ENCODE measurements at regions not wholly inside any gene's neighbourhood (a gene's known extent, or its start where the extent isn't known, plus 50 kb on each side); places are given as distances from the start of the nearest gene placed in this dataset.
"Not testable (repeated sequence)": the region's sequence is repeated elsewhere in the genome, so short reads cannot be mapped to it uniquely, and the experiment has no call there.

GRCh38 chr7:96558530-96558929 lies 151.1 kb downstream of the SEM1 start:
- POLR2A ChIA-PET, result no interaction called here
- DNase-seq (ENCODE audit: extremely low spot score), result no peak
- no peak for TF ChIP-seq BHLHE40 (IDR thresholded peaks at IDR 0.05; ENCODE audit: borderline replicate concordance)
- no peak for TF ChIP-seq LEF1 (IDR thresholded peaks at IDR 0.05; ENCODE audit: borderline replicate concordance)
- no peak for TF ChIP-seq FOXK2 (IDR thresholded peaks at IDR 0.05)
- no peak for TF ChIP-seq NFRKB (IDR thresholded peaks at IDR 0.05)
- no peak for TF ChIP-seq SUZ12 (IDR thresholded peaks at IDR 0.05)
- TF ChIP-seq PKNOX1 (IDR thresholded peaks at IDR 0.05), result no peak
- no peak for TF ChIP-seq FOXA1 (IDR thresholded peaks at IDR 0.05)
- no peak for TF ChIP-seq TARDBP (IDR thresholded peaks at IDR 0.05)
- no peak for TF ChIP-seq FOXM1 (IDR thresholded peaks at IDR 0.05; ENCODE audit: borderline replicate concordance)
- no peak for TF ChIP-seq ELF4 (IDR thresholded peaks at IDR 0.05)
- no peak for TF ChIP-seq ZNF384 (IDR thresholded peaks at IDR 0.05)
- CTCF ChIA-PET, result no interaction called here

- no peak for DNase-seq (ENCODE audit: extremely low spot score)
- no peak for TF ChIP-seq SUZ12 (IDR thresholded peaks at IDR 0.05)
- no peak for TF ChIP-seq TARDBP (IDR thresholded peaks at IDR 0.05)
- no peak for TF ChIP-seq FOXK2 (IDR thresholded peaks at IDR 0.05)
- no peak for TF ChIP-seq NFRKB (IDR thresholded peaks at IDR 0.05)
- no peak for TF ChIP-seq FOXM1 (IDR thresholded peaks at IDR 0.05; ENCODE audit: borderline replicate concordance)
- no peak for TF ChIP-seq ARNT (IDR thresholded peaks at IDR 0.05)
- ChIA-PET CTCF (interaction anchor here (0.6 kb wide), 1 partner anchor 455 kb away, joined by 4 read pairs; no protein-coding TSS in a partner anchor), POLR2A (no interaction called here)
Measured at GRCh38 chr7:96558093-96558492, 151.6 kb downstream of the SEM1 start.

- POLR2A ChIA-PET; DNase-seq (ENCODE audit: extremely low spot score): not testable (repeated sequence)
- CTCF ChIA-PET, result interaction anchor here (0.6 kb wide), 1 partner anchor 455 kb away, joined by 4 read pairs; no protein-coding TSS in a partner anchor
Measured at GRCh38 chr7:96557598-96557997, 152.0 kb downstream of the SEM1 start.

- ChIA-PET POLR2A (no interaction called here), CTCF (interaction anchor here (0.6 kb wide), 1 partner anchor 123 kb away, joined by 3 read pairs; no protein-coding TSS in a partner anchor)
- DNase-seq (ENCODE audit: extremely low spot score), result no peak
Measured at GRCh38 chr7:96548664-96549063, 161.0 kb downstream of the SEM1 start.

GRCh38 chr7:96547371-96547811 lies 162.3 kb downstream of the SEM1 start:
- CTCF ChIA-PET, result no interaction called here
- POLR2A ChIA-PET, result no interaction called here
- no peak for TF ChIP-seq NFRKB (IDR thresholded peaks at IDR 0.05)
- TF ChIP-seq LEF1 (IDR thresholded peaks at IDR 0.05; ENCODE audit: borderline replicate concordance), result no peak
- TF ChIP-seq HDGF (IDR thresholded peaks at IDR 0.05; ENCODE audit: borderline replicate concordance), result no peak
- no peak for TF ChIP-seq TARDBP (IDR thresholded peaks at IDR 0.05)
- TF ChIP-seq BHLHE40 (IDR thresholded peaks at IDR 0.05; ENCODE audit: borderline replicate concordance), result no peak
- no peak for TF ChIP-seq FOXM1 (IDR thresholded peaks at IDR 0.05; ENCODE audit: borderline replicate concordance)
- TF ChIP-seq FOXK2 (IDR thresholded peaks at IDR 0.05), result no peak
- no peak for TF ChIP-seq L3MBTL2 (conservative IDR thresholded peaks at IDR 0.05)
- no peak for TF ChIP-seq ZNF384 (IDR thresholded peaks at IDR 0.05)
- TF ChIP-seq ELF4 (IDR thresholded peaks at IDR 0.05), result no peak
- no peak for TF ChIP-seq ARNT (IDR thresholded peaks at IDR 0.05)
- no peak for TF ChIP-seq SP1 (IDR thresholded peaks at IDR 0.05)
- no peak for TF ChIP-seq PKNOX1 (IDR thresholded peaks at IDR 0.05)
- no peak for TF ChIP-seq CTBP1 (IDR thresholded peaks at IDR 0.05; ENCODE audit: borderline replicate concordance)
- no peak for DNase-seq (ENCODE audit: extremely low spot score)

More at GRCh38 chr7:96548664-96549063, 161.0 kb downstream of the SEM1 start:
- TF ChIP-seq ARNT (IDR thresholded peaks at IDR 0.05), result no peak
- TF ChIP-seq TARDBP (IDR thresholded peaks at IDR 0.05), result no peak
- TF ChIP-seq SP1 (IDR thresholded peaks at IDR 0.05), result no peak
- no peak for TF ChIP-seq HDGF (IDR thresholded peaks at IDR 0.05; ENCODE audit: borderline replicate concordance)
- TF ChIP-seq PKNOX1 (IDR thresholded peaks at IDR 0.05), result no peak
- no peak for TF ChIP-seq ZNF384 (IDR thresholded peaks at IDR 0.05)
- TF ChIP-seq NFRKB (IDR thresholded peaks at IDR 0.05), result no peak
- TF ChIP-seq SUZ12 (IDR thresholded peaks at IDR 0.05), result no peak
- TF ChIP-seq CTBP1 (IDR thresholded peaks at IDR 0.05; ENCODE audit: borderline replicate concordance), result no peak
- TF ChIP-seq LEF1 (IDR thresholded peaks at IDR 0.05; ENCODE audit: borderline replicate concordance), result no peak
- TF ChIP-seq ELF4 (IDR thresholded peaks at IDR 0.05), result no peak
- TF ChIP-seq FOXA1 (IDR thresholded peaks at IDR 0.05), result no peak
- TF ChIP-seq BHLHE40 (IDR thresholded peaks at IDR 0.05; ENCODE audit: borderline replicate concordance), result no peak
- TF ChIP-seq L3MBTL2 (conservative IDR thresholded peaks at IDR 0.05), result no peak

GRCh38 chr7:96546426-96546825 lies 163.2 kb downstream of the SEM1 start:
- CTCF ChIA-PET, result no interaction called here
- TF ChIP-seq ARNT (IDR thresholded peaks at IDR 0.05), result no peak
- TF ChIP-seq PKNOX1 (IDR thresholded peaks at IDR 0.05), result no peak
- TF ChIP-seq L3MBTL2 (conservative IDR thresholded peaks at IDR 0.05), result no peak
- TF ChIP-seq BHLHE40 (IDR thresholded peaks at IDR 0.05; ENCODE audit: borderline replicate concordance), result no peak
- TF ChIP-seq ELF4 (IDR thresholded peaks at IDR 0.05), result no peak
- TF ChIP-seq SP1 (IDR thresholded peaks at IDR 0.05), result no peak
- no peak for TF ChIP-seq ZNF384 (IDR thresholded peaks at IDR 0.05)
- no peak for TF ChIP-seq NFRKB (IDR thresholded peaks at IDR 0.05)
- no peak for TF ChIP-seq LEF1 (IDR thresholded peaks at IDR 0.05; ENCODE audit: borderline replicate concordance)
- no peak for TF ChIP-seq FOXA1 (IDR thresholded peaks at IDR 0.05)
- no peak for TF ChIP-seq HDGF (IDR thresholded peaks at IDR 0.05; ENCODE audit: borderline replicate concordance)
- TF ChIP-seq FOXM1 (IDR thresholded peaks at IDR 0.05; ENCODE audit: borderline replicate concordance), result no peak
- TF ChIP-seq FOXK2 (IDR thresholded peaks at IDR 0.05), result no peak
- no peak for TF ChIP-seq CTBP1 (IDR thresholded peaks at IDR 0.05; ENCODE audit: borderline replicate concordance)
- no peak for TF ChIP-seq TARDBP (IDR thresholded peaks at IDR 0.05)
- TF ChIP-seq SUZ12 (IDR thresholded peaks at IDR 0.05), result no peak
- POLR2A ChIA-PET, result no interaction called here
- no peak for DNase-seq (ENCODE audit: extremely low spot score)

Measured in HEK293T (cell line).